HG03439 (cell line): ENCODE measurements at regions not wholly inside any gene's neighbourhood (a gene's known extent, or its start where the extent isn't known, plus 50 kb on each side); places are given as distances from the start of the nearest gene placed in this dataset.

Experiments used
- ATAC-seq: cut with Tn5 transposase; IDR thresholded peaks from one replicate; pipeline ENCODE4 v1.9.1; 2021; ENCODE audit warnings: mild to moderate bottlenecking, moderate library complexity; ENCODE audit not compliant: unreplicated experiment

- ATAC-seq, result peak; percentile 67
Measured at GRCh38 chr9:29717631-29718030, 2144.3 kb upstream of the C9orf72 start.

DNA sequence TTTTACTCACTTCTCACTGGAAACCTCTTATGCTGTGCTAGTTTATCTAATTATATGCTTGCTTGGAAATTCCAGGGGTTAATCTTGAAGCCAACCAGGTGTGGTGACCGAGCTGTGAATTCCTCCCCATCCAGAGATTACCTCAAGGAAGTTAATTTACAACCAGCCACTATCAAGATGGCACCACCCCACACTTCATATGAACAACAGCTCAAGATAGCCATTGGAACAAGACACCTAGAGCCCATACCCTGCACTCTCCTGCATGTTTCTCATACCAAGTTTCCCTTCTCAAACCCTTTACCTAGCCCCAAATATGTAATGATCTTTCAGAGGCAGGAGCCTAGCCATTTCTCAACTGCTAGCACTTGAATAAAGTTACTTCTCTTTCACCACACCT, 2156.9 kb upstream of the C9orf72 start:
- ATAC-seq, result no peak

DNA sequence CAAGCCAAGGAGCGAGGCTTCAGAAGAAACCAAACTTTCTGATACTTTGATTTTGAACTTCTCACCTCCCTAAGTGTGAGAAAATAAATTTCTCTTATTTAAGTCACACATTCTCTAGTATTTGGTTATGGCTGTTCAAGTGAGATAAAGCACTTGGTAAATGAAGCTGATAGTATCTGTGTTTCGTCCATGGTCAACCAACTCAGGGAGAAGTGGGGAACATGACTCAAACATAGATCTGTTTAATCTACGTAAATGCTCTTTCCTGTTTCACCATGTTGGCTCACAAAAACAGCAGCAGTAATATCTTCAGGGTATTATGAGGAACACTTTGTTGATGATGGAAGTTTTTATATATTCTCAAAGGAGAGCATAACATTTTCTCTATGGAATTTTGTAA, 2167.2 kb upstream of the C9orf72 start:
- no peak for ATAC-seq

GRCh38 chr9:29741169-29741568, 2167.9 kb upstream of the C9orf72 start:
- no peak for ATAC-seq

- ATAC-seq, result no peak
Measured at GRCh38 chr9:29750062-29750461, 2176.8 kb upstream of the C9orf72 start.

DNA sequence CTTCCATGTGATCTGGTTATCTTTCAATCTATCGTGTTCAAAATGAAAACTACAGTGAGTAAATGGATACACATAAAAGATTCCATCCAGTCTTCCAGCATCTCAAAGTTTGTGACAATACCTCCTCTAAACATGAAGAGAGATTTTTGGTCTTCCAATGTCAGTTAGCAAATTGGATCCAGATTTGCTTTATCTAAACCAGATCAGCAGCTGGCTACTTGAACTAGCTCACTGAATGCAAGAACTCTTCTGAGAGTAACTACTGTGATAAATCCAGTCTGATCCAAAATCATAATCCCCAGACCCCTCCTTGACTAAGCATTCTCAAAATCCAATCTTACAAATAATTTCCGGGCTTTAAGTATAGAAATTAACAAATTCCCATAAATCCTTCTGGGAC, 2177.9 kb upstream of the C9orf72 start:
- ATAC-seq, result no peak

DNA sequence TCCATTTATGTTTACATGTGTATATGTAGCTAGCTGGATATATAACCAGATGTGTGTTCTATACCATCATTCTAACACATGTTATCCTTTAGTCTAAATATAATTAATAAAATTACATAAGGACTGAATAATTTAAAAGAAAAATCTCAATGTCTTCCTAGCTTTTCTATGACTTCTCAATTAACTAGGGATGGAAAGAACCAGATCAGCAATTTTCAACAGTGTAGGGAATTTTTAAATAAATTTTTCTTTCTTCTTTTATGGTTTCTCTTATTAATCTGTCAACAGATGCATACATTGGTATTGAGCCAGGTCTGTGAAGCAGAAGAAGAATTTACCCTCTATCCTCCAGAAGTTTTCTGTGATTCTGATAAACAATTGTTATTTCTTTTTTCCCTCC, 2180.4 kb upstream of the C9orf72 start:
- no peak for ATAC-seq

DNA sequence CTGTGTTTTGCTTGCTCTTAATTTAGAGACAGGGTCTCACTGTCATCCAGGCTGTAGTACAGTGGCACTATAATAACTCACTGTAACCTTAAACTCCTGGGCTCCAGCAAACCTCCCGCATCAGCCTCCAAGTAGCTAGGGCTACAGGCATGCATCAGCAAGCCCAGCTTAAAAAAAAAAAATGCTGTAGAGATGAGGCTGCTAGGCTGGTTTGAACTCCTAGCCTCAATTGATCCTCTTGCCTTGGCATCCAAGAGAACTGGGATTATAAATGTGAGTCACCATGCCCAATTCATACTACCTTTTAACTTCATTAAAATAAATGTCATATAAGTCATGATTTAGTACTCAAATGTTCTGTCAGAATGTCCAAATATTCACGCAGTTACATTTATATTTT, 2195.7 kb upstream of the C9orf72 start:
- no peak for ATAC-seq

- ATAC-seq, result peak; percentile 67
Measured at GRCh38 chr9:29773676-29774075, 2200.4 kb upstream of the C9orf72 start.

GRCh38 chr9:29775491-29775890, 2202.2 kb upstream of the C9orf72 start:
- ATAC-seq, result no peak

DNA sequence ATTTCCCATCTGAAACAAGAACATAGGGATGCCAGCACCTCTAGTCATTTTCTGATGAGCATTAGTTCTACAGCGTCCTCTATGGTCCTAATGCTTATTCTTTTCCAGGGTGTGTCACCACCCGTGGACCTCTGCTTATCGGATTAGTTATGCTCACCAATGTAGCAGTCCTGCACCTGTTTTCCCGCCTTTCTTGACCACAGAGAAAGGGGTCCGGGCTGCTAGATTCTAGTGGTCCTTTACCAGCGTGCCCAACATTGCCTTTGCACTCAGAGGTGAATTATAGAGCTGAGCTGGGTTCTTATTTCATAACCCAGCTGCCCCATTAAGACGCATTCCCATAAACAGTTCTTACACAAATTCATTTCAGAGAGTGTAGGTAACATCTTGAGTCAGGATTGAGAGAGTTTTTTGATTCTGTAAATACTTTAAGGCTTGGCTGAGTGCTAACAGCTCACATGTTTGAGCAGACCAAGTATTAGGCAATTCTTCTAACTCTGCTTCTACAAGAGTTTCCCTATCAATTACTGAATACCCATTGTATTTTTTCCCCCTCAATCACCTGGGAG, 2205.1 kb upstream of the C9orf72 start:
- no peak for ATAC-seq

GRCh38 chr9:29793970-29794369, 2220.7 kb upstream of the C9orf72 start:
- ATAC-seq, result no peak

- ATAC-seq, result peak; percentile 86
Measured at GRCh38 chr9:29796291-29796952, 2223.1 kb upstream of the C9orf72 start.

GRCh38 chr9:29798599-29798998, 2225.3 kb upstream of the C9orf72 start:
- ATAC-seq, result no peak

GRCh38 chr9:29799227-29799626, 2225.9 kb upstream of the C9orf72 start:
- ATAC-seq, result no peak

DNA sequence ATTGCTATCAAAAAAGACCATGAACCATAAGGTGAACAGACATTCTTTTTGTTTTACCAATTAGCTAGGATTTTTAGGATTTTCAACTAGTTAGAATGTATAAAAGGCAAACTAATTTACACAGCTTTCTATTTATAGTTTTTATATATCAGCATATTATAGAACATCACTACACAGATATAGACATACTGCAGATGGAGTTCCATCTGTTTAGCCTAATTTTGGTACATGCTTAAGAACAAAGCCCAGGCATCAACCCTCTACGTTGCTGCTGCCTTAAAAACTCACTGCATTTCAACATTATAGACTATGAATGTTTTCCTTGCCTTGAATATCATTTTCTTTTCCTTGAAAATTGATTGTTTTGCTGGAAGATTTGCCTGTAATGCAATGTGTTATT, 2227.5 kb upstream of the C9orf72 start:
- ATAC-seq, result no peak

GRCh38 chr9:29802454-29802853, 2229.2 kb upstream of the C9orf72 start:
- no peak for ATAC-seq

DNA sequence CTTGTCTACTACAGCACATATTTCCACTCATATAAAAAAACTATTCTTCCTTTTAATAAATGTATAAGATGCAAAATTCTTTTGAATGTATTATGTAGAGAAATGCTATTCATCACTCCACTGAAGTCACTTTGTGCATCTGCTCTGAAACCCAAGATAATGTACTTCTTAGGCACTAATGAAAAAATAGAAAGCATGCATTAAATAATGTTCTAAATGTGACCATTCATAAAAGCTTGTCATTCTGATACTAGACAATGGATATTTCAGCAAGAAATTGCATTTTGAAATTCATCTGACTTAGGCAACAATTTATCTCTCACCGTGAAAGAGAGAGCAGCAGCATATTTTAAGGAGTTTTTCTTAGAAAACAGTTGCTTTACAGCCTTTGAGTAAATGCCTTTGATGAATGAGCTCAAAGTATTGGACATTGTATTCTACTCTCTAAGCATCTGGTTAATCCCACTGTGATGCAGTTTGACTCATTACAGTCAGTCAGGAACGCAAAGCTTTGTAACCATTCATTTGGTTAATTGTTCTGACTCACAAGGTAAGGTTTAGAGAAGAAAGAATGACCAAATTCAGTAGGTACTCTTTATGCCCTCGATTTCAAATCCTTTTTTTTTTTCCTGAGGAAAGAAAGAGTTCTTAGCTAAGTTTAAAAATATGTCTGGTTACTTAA, 2233.8 kb upstream of the C9orf72 start:
- peak; percentile 66 for ATAC-seq

DNA sequence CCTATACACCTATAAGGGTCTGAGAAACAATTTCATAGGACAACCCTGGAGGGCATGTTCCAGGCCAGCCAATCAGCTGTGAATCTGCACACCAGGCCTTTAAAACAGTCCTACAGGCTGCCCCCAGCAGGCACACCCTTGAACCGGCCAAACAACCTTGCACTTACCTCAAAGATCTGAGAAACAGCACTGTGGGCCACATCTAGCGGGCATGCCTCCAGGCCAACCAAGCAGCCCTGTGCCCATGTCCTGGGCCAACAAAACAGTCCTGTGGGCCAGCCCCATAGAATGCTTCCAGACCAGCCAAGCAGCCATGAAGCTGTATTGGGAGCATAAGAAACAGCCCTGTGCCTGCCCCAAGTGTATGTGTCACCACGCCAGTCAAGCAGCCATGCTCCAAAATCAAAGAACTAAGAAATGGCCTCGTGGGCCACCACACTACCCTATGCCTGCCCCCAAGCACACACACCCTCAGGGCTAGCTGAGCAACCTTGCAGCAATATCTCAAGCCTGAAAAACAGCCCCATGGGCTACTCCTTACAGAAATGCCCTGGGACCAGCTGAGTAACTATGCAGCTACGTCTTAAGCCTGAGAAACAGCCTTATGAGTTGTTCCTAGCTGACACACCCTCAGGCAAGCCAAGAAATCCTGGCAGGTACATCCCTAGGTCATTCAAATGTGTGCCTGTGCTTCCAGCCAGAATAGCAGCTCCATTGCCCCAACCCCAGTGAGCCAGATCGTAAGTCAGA, 2243.8 kb upstream of the C9orf72 start:
- no peak for ATAC-seq

- no peak for ATAC-seq
Measured at GRCh38 chr9:29822458-29822857, 2249.2 kb upstream of the C9orf72 start.

- ATAC-seq, result no peak
Measured at GRCh38 chr9:29826421-29826820, 2253.1 kb upstream of the C9orf72 start.

DNA sequence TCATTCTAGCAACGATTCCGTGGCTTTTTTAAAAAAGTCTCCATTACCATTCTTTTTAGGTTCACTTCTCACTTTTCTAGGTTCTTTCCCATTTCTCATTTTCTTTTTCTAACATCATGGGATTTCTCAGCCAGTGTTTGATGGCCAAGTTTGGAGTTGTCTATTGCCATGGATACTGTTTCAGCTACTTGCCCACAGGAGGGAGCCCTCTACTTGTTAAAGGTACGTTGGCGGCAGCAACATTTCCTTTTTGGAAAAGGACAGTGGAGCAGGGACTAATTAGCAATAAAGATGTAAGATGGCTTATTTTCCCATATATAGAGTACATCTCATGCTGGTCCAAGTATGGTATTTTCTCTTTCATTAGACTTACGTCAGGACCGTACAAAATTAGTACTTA, 2257.5 kb upstream of the C9orf72 start:
- ATAC-seq, result no peak
